Psoas muscle (tissue), 7 donors: ENCODE measurements at regions not wholly inside any gene's neighbourhood (a gene's known extent, or its start where the extent isn't known, plus 50 kb on each side); places are given as distances from the start of the nearest gene placed in this dataset.
"Not testable (repeated sequence)": the region's sequence is repeated elsewhere in the genome, so short reads cannot be mapped to it uniquely, and the experiment has no call there.

Experiments
- ATAC-seq, 4 donors: fragments of 200-7000 bp; cut with Tn5 transposase; one replicate each; pipeline ENCODE4 v1.9.1; 2020; ENCODE audit warnings: moderate library complexity in 3 of 4, mild to moderate bottlenecking in 2 of 4
- DNase-seq, 2 donors: peaks; one replicate each; pipeline ENCODE4 v3.0.0-alpha.2; 2020
- H3K27ac ChIP-seq: fragments of 200-600 bp; one replicate; pipeline ENCODE4 v1.8.0; 2022
- H3K27me3 ChIP-seq, 3 donors: fragments of 200-600 bp in 1 of 3; one replicate each; pipeline versions ENCODE4 v1.6.1 to v1.8.0; 2013 to 2022; ENCODE audit warnings: low read length in 2 of 3, mild to moderate bottlenecking in 2 of 3, moderate library complexity in 1 of 3; ENCODE audit not compliant: insufficient read depth in 3 of 3
- H3K36me3 ChIP-seq, 2 donors: fragments of 200-600 bp in 1 of 2; one replicate each; pipeline versions ENCODE4 v1.6.1 to v1.8.0; 2013 to 2022; ENCODE audit warnings: low read depth in 1 of 2, mild to moderate bottlenecking in 1 of 2, moderate library complexity in 1 of 2; ENCODE audit not compliant: insufficient read depth in 1 of 2
- H3K4me1 ChIP-seq: fragments of 200-600 bp; one replicate; pipeline ENCODE4 v1.8.0; 2022
- H3K4me3 ChIP-seq: fragments of 200-600 bp; one replicate; pipeline ENCODE4 v1.8.0; 2022; ENCODE audit warnings: mild to moderate bottlenecking
- H3K9me3 ChIP-seq: fragments of 200-600 bp; one replicate; pipeline ENCODE4 v1.8.0; 2022
- CTCF ChIP-seq: fragments of 200-600 bp; IDR thresholded peaks from one replicate; pipeline ENCODE4 v1.8.0; 2022; ENCODE audit warnings: antibody characterized with exemption
- WGBS, 3 donors: extraction: QIAGEN DNeasy Blood & Tissue Kit; methylation state at CpG; one replicate each; pipeline versions ENCODE4 v1.1.6 to v1.1.7; 2013; 5-methylcytosine and 5-hydroxymethylcytosine counted together
- intact Hi-C, 2 donors: fragments of 100-400 bp; cut with DNase I; formaldehyde crosslinking; loops; one replicate each; pipeline versions ENCODE4 v1.11.0 to v1.14.2; 2022
- donor health status: healthy with polysubstance abuse.
- donor health status: DM: no; HTN: no; CAD: no; lungs with moderate emphysema.
- donor health status: Bipolar disorder and iron deficiency.
- donor health status: healthy.
- donor health status: DM: yes; HTN: yes; CAD: no.
- donor health status: DM: no; HTN: no; CAD: no.
- donor health status: DM: yes; HTN: yes; CAD: no.

- 82 to 86% (median 83%) methylated on average over 2 of the region's 2 CpGs for WGBS, 3 donors
- no peaks in the 10 kb centered on the region for H3K9me3 ChIP-seq
- H3K27ac ChIP-seq, result no peak overlapping the region
- ATAC-seq, result no peak
- no peak overlapping the region for H3K4me3 ChIP-seq
- intact Hi-C loops, result no loop called here
- H3K27me3 ChIP-seq, result no peaks in the 10 kb centered on the region
- no peaks in the 10 kb centered on the region for H3K36me3 ChIP-seq
- DNase-seq, result no peak
- no peak for TF ChIP-seq CTCF
- no peaks in the 10 kb centered on the region for H3K4me1 ChIP-seq
These were observed 332.8 kb upstream of the PUDP start for GRCh38 chrX:7480721-7481120.

GRCh38 chrX:7462110-7462509, 314.2 kb upstream of the PUDP start:
- ATAC-seq, result no peak
- H3K27ac ChIP-seq, result no peak overlapping the region
- intact Hi-C loops, result no loop called here
- no peak overlapping the region for H3K4me3 ChIP-seq
- H3K36me3 ChIP-seq, result no peaks in the 10 kb centered on the region
- 61 to 71% (median 68%) methylated on average over 6 of the region's 6 CpGs for WGBS, 3 donors
- no peak for TF ChIP-seq CTCF
- H3K27me3 ChIP-seq, result no peaks in the 10 kb centered on the region
- H3K4me1 ChIP-seq, result no peaks in the 10 kb centered on the region
- H3K9me3 ChIP-seq, result no peaks in the 10 kb centered on the region
- no peak for DNase-seq

GRCh38 chrX:7461051-7461450, 313.1 kb upstream of the PUDP start:
- H3K36me3 ChIP-seq, H3K4me3 ChIP-seq, H3K4me1 ChIP-seq, intact Hi-C loops, H3K27me3 ChIP-seq, DNase-seq, H3K9me3 ChIP-seq, ATAC-seq, H3K27ac ChIP-seq: not testable (repeated sequence)
- 52 to 86% (median 76%) methylated on average over 2 of the region's 2 CpGs for WGBS, 3 donors

- intact Hi-C loops, result no loop called here
- Histone ChIP-seq H3K9me3 (no peaks in the 10 kb centered on the region), H3K36me3 (no peaks in the 10 kb centered on the region), H3K27me3 (no peaks in the 10 kb centered on the region), H3K4me1 (no peaks in the 10 kb centered on the region), H3K4me3 (no peak overlapping the region), H3K27ac (no peak overlapping the region)
- ATAC-seq, result no peak
- no peak for TF ChIP-seq CTCF
- WGBS, 3 donors, result 84 to 88% (median 86%) methylated on average over 8 of the region's 8 CpGs
- DNase-seq, result no peak
These were observed 300.0 kb upstream of the PUDP start for GRCh38 chrX:7447801-7448499.

- no peaks in the 10 kb centered on the region for H3K4me1 ChIP-seq
- no peaks in the 10 kb centered on the region for H3K9me3 ChIP-seq
- WGBS, 3 donors, result 84 to 93% (median 92%) methylated on average over 4 of the region's 4 CpGs
- ATAC-seq (no peak), DNase-seq (no peak)
- no peaks in the 10 kb centered on the region for H3K36me3 ChIP-seq
- no peaks in the 10 kb centered on the region for H3K27me3 ChIP-seq
- no peak overlapping the region for H3K4me3 ChIP-seq
- H3K27ac ChIP-seq, result no peak overlapping the region
- no peak for TF ChIP-seq CTCF
- intact Hi-C loops, result no loop called here
These were observed 298.9 kb upstream of the PUDP start for GRCh38 chrX:7446815-7447214.
